Central memory CD4-positive, alpha-beta T cell (primary cell): ENCODE measurements at regions not wholly inside any gene's neighbourhood (a gene's known extent, or its start where the extent isn't known, plus 50 kb on each side); places are given as distances from the start of the nearest gene placed in this dataset.

Experiments
- DNase-seq: peaks from one replicate; pipeline ENCODE4 v3.0.0; 2022

DNA sequence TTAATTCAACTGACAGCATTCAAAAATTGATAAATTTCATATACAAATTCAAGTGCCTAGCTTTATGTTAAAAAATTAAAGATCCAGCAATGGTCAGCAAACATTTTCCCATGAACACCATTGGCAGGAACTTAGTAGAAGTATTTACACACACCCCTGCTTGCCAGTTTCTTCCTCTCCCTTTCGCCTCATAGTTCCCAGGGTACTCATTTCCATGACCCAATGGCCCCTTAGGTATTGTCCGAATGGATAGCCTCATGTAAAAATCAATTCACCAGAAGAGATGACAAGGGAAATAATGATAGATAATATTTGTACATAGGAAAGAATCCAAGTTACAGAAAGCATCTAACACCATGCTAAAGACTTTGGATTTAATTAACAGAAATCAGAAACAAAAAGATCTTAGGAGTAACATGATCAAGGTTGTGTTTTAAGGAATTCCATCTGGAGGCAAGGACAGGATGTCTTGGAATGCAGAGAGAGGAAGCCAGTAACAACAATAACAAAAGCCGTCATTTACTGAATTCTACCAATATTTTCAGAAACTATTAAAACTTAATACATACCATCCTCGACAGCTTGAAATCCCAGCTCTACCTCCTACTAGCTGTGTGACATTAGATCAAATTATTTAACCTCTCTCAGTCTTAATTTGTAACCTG is 423.0 kb downstream of the IRS1 start:
- no peak for DNase-seq

DNA sequence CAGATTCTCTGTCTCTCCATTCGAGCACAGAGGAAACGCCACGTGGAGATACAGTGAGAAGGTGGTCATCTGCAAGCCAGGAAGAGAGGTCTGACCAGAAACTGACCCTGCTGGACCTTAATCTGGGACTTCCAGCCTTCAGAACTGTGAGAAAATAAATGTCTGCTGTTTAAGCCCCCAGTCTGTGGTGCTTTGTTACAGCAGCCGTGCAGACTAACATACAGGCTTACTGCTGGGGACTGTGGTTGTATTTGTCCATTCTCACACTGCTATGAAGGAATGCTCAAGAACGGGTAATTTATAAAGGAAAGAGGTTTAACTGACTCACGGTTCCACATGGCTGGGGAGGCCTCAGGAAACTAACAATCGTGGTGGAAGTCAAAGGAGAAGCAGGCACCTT is 432.7 kb downstream of the IRS1 start:
- DNase-seq: no peak

DNA sequence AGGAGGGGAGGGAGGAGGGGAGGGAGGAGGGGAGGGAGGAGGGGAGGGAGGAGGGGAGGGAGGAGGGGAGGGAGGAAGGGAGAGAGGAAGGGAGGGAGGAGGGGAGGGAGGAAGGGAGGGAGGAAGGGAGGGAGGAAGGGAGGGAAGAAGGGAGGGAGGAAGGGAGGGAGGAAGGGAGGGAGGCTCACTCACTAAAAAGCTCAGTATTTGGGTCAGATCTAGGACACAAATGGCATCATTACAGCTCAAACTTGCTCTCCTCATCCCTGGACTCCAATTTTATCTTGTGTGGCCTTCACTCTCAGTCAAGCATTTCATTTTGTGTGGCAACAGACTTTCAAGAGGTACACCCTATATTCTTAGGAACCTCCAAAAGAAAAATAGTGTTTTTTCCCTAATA is 435.4 kb downstream of the IRS1 start:
- DNase-seq: no peak

DNA sequence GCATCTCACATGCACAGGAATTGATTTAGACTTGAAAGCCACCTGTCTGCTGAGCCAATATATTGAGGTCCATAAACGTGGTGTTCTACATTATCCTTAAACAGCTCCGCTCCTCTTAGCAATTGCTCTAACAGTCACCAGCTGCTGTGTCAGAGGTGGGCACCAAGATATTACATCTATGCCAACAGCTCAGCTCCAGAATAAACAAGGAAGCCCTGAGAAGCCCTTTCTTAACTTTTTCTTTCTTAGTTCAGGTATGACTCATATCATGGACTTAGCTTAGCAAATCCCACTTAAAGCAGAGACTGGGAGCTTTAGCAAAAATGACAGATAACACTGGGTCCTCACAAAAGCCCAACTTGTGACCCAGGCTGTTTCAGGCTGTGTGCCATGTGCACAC is 436.6 kb downstream of the IRS1 start:
- no peak for DNase-seq

DNA sequence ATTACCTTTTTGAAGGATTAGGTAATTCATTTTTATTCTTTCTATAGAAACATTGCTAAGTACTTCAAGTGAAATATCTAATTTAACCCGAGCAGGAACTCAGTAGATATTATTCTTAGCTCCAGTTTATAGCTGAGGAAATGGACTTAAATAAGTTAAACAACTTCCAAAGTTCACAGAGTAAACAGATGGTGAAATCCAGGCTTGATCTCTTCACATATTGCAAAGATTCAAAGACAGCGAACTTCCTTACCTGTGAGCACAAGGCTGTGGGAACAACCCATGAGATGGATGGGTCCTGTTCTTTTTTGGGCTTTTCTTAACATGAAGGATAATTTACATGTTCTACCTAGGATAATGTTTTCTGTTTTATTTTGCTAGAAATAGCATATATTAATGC is 439.0 kb downstream of the IRS1 start:
- no peak for DNase-seq

- no peak for DNase-seq
Measured at GRCh38 chr2:226358688-226359087, 440.9 kb downstream of the IRS1 start.

DNA sequence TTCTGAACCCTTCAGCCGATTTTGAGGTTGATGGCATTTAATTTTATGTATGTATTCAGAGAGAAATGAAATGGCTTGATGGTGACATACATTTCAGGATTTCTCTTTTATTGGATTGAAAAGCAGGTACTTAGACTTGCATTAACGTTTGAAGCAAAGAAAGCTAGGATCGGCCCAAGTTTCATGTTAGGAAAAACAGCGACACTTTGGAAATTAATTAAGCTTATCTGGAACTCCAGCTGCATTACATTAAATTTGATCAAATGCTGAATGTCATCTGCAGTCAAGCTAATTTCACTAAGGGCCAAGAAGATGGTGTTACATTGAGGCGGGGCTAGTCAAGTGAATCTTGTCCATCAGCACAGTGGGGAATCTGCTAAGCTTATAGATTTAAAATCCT is 441.8 kb downstream of the IRS1 start:
- DNase-seq: no peak

- DNase-seq: no peak
Measured at GRCh38 chr2:226355600-226355999, 444.0 kb downstream of the IRS1 start.

- no peak for DNase-seq
Measured at GRCh38 chr2:226354434-226354833, 445.2 kb downstream of the IRS1 start.

DNA sequence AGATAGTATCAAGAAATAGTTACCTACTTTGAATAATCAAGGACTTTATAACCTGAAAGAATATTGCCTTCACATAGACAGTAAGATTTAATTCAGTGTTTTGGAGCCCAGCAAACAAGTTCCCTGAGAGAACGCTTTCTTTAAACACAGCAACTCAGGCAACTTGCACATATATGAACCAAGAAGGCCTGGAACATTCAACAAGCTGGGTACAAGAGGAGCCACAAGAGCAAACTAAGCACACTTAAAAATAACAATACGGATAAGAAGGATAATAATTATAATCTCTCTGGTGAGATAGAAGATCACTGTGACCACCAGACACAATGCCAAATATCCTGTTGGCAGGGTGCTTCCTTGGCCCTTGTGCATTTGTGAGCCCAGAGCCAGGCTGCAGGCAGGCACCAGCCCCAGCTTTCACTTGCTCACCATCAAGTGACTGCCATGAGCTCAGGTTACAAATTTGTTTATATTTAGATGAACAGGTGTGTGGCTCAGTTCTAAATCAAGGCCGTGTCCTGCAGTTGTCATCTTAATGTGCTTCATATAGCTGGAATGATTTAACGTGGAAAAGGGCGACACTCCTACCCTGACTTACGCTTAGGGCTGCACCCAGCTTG is 446.6 kb downstream of the IRS1 start:
- DNase-seq: no peak

DNA sequence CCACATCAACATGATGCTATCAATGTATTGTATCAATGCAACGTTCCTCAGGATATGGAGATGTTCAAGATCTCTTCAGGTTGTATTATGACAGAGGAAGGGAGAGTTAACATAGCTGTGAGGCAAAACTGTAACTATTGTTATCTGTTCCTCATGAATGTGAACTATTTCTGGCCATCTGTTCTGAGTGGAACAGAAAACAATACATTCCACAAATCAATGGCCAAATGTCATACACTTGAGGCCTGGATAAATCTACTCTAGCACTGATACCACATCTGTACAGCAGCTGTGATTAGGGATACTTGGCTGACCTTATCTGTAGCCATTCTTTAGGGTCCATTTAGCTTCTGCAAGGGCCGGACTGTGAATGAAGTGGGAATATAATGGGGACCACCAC is 447.9 kb downstream of the IRS1 start:
- no peak for DNase-seq

DNA sequence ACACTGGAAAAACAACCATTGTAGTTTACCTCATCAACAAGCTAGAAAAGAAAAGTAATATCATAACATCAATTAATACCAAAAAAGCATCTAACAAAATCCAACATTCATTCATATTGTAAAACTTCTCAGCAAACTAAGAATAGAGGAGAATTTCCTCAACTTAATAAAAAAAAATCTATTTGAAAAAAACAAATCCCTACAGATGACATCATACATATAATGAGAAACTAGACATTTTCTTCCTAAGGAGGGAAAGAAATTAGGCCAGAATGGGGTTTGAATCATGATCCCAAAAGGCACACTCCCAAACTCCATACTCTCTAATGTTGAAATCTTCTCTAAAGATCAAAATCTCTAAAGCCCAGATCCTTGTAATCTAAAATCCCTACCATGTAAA is 460.0 kb downstream of the IRS1 start:
- no peak for DNase-seq

DNA sequence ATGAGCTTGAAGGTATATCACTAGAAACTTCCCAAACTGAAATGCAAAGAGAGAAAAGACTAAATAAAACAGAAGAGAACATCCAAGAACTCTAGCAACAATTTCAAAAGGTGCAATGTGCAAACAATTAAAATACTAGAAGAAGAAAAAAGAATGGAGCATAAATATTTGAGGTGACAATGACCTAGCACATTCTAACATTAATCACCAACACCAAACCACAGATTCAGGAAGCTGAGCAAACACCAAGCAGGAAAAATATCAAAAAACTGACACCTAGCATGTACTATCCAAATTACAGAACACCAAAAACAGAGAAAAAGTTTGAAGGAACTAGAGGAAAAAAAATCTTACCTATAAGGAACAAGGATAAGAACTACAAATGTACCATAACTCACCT is 460.8 kb downstream of the IRS1 start:
- DNase-seq: no peak

- no peak for DNase-seq
Measured at GRCh38 chr2:226337941-226338600, 461.5 kb downstream of the IRS1 start.

- no peak for DNase-seq
Measured at GRCh38 chr2:226336283-226336682, 463.3 kb downstream of the IRS1 start.

DNA sequence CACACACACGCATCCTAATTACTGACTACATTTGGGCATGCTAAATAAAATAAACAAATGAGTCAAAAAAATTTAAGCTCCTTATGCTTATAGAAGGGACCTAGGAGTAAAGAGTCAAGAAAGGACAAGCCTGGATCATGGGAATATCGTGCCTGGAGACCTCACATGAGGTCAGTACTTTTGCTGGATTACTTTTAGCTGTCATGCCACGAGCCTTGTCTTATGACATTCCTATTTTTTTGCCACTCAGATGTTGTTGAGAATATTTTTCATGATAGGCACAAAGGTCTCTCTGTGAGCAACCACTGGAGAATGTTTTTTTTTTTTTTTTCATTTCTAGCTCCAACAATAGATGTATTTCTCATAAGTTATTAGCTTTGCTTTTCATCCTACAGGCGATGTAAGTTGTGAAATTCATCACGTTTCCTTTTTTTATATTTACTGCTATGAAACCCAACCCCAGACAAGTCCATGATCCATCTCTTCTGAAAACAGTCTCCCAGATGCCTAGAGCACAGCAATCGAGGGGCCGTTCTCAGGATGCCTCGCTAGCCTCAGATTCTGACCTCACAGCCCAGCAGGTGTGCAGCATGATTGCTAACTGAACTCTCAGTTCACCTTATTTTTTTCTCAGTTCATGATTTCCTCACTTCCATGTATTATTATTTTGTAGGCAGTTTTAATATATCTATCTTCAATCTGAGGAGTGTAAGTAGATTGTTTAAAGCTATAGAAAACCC is 464.5 kb downstream of the IRS1 start:
- DNase-seq: no peak

DNA sequence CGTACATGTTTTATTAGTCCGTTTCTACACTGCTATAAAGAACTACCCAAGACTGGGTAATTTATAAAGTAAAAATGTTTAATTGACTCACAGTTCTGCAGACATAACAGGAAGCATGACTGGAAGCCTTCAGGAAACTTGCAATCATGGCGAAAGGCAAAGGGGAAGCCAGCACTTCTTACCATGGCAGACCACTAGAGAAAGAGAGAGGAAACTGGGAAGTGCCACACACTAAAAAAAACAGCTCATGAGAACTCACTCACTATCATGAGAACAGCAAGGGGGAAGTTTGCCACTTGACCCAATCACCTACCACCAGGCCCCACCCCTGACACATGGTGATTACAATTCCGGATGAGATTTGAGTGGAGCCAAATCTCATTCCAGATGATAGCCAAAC is 466.2 kb downstream of the IRS1 start:
- no peak for DNase-seq

- DNase-seq: no peak
Measured at GRCh38 chr2:226330206-226330605, 469.4 kb downstream of the IRS1 start.

GRCh38 chr2:226329180-226329579 is 470.4 kb downstream of the IRS1 start:
- no peak for DNase-seq

DNA sequence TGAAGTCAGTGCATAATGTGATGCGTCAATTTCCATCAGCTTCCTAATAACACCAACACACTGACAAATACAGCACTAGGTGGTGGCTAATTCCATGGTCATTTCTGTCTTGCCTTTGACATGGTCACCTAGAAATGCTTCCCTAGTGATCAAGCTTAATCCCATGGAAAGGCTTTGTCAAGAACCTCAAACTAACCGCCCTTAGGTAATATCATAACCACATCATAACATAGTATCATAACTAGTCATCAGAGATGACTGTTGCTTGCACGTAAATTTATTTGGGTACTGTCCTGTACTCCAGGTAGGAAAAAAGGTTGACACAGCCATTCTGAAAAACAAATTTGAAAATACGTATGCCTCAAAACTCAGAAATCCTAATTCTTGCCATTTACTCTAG is 471.8 kb downstream of the IRS1 start:
- DNase-seq: no peak

GRCh38 chr2:226325526-226325925 is 474.1 kb downstream of the IRS1 start:
- DNase-seq: no peak

DNA sequence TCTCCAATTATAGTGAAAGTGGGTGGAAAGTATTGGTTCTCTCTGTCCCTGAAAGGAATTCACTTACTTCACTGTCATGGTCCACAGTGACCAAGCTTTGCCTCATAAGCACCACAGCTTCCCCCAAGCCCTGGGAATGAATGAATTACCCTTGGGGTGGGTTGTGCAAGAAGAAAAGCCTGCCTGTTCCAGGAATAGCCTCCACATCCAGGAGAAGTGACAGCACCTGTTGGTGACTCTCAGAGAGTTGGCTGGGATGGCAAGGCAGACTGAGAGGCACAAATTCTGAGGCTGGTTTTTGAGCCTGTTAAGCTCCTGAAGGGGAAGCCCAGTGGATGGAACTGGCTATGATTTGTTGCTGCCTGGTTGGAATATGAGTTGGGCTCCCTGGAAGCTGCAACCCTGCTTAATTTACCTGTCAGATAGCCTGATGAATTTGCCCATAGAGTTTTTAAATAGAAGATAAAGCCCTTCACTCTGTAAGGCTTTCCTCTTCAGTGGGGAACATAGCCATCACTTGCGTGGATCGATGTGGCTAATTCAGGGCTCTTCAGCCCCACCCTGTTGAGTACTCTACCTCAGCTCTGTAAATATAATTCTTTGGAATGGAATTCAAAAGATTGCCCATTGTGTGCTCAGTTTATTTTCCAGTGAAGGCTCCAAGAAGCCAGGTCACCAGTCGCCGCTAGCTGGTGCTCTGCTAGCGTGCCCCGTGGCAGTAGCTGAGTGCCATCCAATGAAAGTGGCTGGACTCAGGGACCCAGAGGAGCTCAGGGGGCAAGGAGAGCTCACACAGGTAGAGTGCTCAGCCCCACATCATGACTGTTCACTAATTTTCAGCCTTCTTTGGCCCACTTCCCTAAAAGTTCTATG is 479.3 kb downstream of the IRS1 start:
- DNase-seq: no peak

DNA sequence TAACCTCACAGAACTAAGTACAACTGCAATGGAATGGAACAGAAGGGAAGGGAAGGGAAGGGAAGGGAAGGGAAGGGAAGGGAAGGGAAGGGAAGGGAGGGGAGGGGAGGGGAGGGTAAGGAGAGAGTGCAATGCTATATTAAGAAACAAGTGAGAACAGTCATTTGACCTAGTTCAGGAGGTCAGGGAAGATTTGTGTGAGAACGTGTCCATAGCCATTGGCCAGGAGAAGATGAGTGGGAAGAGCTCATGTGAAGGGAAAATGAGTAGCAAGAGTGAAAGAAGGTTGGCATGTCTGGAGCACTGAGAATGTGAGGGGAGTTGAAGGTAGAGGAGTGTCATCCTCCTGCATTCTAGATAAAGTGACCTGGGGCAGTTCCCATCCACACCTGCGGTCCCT is 481.6 kb downstream of the IRS1 start:
- no peak for DNase-seq
